NCI-H748 (cell line): ENCODE measurements at regions not wholly inside any gene's neighbourhood (a gene's known extent, or its start where the extent isn't known, plus 50 kb on each side); places are given as distances from the start of the nearest gene placed in this dataset.
"Not testable (repeated sequence)": the region's sequence is repeated elsewhere in the genome, so short reads cannot be mapped to it uniquely, and the experiment has no call there.

Experiments used
- DNase-seq: peaks from one replicate; lab custom pipeline; 2025; ENCODE audit not compliant: unreplicated experiment; lab: John Stamatoyannopoulos, UW

GRCh38 chr2:6186332-6187151, 494.4 kb downstream of the SOX11 start:
- DNase-seq = no peak

DNA sequence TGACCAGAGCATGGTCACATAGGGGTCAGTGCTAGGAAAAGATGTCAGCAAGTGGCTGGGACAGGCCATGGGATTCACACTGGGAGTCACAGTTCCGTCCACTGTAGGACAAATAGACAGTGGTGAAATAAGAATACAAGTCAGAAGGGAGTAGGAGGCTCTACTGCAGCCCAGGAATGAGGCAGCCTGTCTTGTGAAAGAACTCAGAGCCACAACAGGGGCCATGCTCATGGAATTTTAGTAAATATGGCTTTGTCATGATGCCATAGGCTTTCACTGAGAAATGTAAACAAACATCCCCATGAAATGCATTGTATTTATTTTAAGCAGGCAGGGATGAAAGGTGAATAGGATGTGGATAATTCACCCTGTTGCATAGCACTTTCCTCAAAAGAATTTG, 504.3 kb downstream of the SOX11 start:
- DNase-seq = peak; percentile 7

GRCh38 chr2:6198370-6198919, 506.3 kb downstream of the SOX11 start:
- not testable (repeated sequence) for DNase-seq

DNA sequence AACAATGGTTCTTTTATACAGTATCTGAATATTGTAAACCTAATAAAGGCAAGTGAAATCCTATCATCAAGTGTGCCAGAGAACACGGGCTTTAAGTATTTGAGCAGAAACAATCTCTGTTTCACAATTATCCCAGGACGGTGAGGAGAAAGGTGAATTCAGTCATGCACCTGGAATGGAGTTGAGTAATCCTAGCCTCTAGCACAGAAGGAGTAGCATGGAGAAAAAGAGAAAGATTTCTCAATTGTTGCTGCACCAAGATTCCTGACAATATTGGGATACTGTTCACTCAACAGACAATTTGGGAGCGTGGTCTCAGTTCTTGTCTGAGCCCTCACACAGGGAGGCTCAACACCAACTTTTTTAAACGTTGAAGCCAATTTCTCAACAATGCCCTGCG, 510.6 kb downstream of the SOX11 start:
- no peak for DNase-seq

DNA sequence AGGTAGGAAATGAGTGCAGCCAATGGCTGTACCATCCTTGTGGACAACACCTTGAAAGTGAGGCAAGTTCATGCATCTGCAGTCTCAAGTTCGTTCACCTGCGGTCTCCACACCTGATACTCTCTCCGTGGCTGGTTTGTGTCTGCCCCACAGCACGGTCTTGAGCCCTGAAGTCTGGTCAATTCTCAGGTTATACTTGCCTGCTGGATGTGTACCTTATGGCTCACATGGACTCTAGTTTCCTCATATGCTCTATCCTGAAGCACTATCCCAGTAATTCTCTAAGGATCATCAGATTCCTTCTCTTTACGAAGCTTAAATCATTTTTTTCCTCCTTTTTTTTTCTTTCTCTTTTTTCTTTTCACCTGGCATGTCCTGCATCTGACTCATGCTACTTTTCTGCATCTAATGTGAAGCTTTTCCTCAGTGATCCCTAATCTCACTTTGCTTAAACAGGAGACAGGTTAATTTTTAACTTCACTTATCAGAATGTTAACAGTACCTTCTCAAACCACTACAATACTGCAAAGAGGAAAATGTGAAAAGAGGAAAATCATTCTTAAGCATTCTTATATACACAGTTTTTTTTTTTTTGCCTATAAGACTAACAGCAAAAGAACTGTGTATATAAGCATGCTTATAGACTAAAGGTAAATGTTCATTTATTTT, 511.2 kb downstream of the SOX11 start:
- no peak for DNase-seq

DNA sequence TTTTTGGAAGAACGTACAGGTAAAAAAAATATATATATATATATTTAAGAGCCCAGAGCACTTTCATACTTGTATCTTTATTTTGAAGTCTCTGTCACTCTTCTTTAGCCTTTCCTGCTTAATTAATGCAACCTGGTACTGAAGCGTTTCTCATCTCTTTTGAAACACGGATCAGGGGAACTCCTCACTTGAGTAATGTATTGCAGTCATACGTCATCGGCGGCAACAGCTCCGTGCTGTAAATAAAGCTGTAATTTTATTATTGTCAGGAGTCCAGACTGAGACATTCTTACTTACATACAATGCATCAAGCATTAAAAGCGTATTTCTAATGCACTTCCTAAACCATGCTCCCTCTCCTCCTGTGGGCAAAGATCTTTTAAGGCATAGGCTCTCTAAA, 514.7 kb downstream of the SOX11 start:
- DNase-seq = no peak

DNA sequence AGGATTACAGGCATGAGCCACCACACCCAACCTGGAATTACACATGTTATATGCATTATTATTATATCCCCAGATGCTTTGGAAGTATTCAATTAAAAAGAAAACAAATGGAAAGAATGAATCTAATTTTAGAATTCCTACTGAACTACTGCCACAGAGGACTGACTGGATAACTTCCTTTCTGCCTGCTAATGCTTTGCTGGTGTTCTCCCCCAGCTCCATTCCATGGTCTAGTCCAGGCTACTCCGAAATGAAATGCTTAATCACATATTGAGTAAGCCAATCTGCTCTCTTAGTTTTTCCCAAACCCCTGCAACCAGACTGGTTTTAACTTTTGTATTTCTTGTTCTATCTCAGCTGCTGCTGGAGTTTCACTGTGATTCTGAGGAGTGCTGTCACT, 519.1 kb downstream of the SOX11 start:
- no peak for DNase-seq

GRCh38 chr2:6212491-6212890, 520.3 kb downstream of the SOX11 start:
- DNase-seq = no peak

GRCh38 chr2:6213056-6213780, 521.0 kb downstream of the SOX11 start:
- DNase-seq = no peak

DNA sequence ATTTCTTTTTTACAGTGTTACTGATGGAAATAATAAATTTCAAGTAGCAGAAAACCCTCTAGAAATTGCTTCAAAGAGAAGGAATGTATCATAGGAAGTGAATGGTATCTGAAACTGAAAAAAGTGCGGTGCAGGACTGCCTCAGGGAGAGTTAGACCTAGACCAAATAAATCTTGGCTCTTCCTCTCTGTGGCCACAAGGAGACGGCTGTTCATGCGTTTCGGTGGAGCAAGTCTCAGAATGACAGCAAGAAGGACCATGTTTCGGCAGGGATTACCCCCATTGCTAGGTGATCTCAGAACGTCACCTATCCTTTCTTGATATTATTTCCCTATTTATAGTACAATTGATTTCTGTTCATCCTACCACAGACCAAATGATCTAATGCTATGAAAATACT, 522.3 kb downstream of the SOX11 start:
- no peak for DNase-seq

- DNase-seq = no peak
Observed at GRCh38 chr2:6215053-6215452, 522.9 kb downstream of the SOX11 start.

GRCh38 chr2:6216234-6216633, 524.0 kb downstream of the SOX11 start:
- DNase-seq = no peak

- no peak for DNase-seq
Observed at GRCh38 chr2:6218926-6219325, 526.7 kb downstream of the SOX11 start.

GRCh38 chr2:6219906-6220305, 527.7 kb downstream of the SOX11 start:
- no peak for DNase-seq

DNA sequence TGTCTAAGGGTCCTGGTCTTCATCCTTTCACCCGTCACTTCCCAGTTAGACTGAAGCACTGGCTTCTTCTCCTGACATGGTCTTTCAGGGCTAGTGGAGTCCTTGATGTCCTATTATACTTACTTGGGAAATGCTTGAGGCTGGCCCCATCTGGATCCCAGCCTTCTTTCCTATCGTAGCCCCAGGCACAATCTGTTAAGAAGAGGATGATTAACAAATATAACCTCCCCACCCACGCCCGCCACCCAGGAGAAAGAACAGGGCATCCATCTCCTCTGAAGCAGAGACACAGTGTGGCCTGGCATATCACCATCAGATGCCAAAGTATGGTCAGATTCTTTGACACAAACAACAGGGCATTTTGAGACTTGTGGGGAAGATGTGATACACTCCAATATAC, 530.1 kb downstream of the SOX11 start:
- DNase-seq = no peak

GRCh38 chr2:6224267-6224666, 532.1 kb downstream of the SOX11 start:
- DNase-seq = no peak

- DNase-seq = no peak
Observed at GRCh38 chr2:6228251-6228650, 536.1 kb downstream of the SOX11 start.

- no peak for DNase-seq
Observed at GRCh38 chr2:6231166-6231565, 539.0 kb downstream of the SOX11 start.

DNA sequence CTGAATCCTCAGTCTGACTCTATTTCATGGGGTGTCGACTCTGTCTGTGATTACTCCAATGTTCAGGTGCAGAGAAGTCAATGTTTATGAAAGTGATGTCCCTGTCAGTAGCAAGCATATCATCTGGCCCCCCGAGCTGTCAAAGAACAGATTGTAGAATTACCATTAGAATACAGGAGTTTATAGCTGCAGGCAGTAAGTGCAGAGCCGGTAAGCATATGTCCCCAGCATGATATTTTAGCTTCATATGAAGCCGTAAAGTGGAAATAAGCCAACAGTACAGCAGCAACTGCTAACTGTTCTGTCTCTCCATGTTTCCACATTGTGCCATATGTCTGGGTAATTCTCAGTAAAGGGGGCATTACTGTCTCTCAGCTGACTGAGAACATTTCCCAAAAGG, 541.8 kb downstream of the SOX11 start:
- DNase-seq = no peak

- DNase-seq = no peak
Observed at GRCh38 chr2:6234702-6235101, 542.5 kb downstream of the SOX11 start.

DNA sequence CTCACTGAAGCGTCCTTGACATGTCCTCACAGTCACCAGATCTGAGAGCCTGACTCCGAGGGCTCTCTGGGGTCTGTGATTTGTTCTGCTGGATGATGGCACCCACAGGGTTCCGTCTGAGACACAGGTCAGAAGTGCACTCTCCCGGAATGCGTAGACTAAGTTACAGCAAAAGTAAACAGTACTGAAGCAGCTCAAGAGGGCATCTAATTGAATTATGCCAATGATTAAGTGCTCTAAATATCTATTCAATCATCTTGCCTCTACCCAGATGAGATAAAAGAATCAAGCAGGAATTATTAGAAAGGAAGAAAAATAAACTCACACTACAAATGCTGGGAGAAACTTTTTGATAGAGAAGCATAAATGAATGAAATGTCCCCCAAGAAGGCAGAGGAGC, 544.1 kb downstream of the SOX11 start:
- DNase-seq = no peak
